T-helper 1 cell treated with Interleukin-12 subunit alpha and Interleukin-12 subunit beta and Interleukin-4 antibody, amounts not matched to agents 30 μg/mL and 1 μg/mL, for 36 hours (primary cell): ENCODE measurements at regions not wholly inside any gene's neighbourhood (a gene's known extent, or its start where the extent isn't known, plus 50 kb on each side); places are given as distances from the start of the nearest gene placed in this dataset.

ENCODE experiments used
- H3K27ac Mint-ChIP-seq: one replicate; pipeline ENCODE4 v1.8.0; 2021; ENCODE audit warnings: mild to moderate bottlenecking, mixed read lengths
- H3K27me3 Mint-ChIP-seq: one replicate; pipeline ENCODE4 v1.8.0; 2021; ENCODE audit warnings: low read depth, mixed read lengths
- H3K36me3 Mint-ChIP-seq: one replicate; pipeline ENCODE4 v1.8.0; 2021; ENCODE audit warnings: low read depth, mixed read lengths
- H3K4me1 Mint-ChIP-seq: one replicate; pipeline ENCODE4 v1.8.0; 2021; ENCODE audit warnings: low read depth, mixed read lengths
- H3K4me3 Mint-ChIP-seq: one replicate; pipeline ENCODE4 v1.8.0; 2021; ENCODE audit warnings: mild to moderate bottlenecking, moderate library complexity, mixed read lengths
- H3K9me3 Mint-ChIP-seq: one replicate; pipeline ENCODE4 v1.8.0; 2021; ENCODE audit warnings: mixed read lengths

- no peaks in the 10 kb centered on the region for H3K4me1 Mint-ChIP-seq
- no peaks in the 10 kb centered on the region for H3K27me3 Mint-ChIP-seq
- no peak overlapping the region for H3K27ac Mint-ChIP-seq
- H3K36me3 Mint-ChIP-seq: no peaks in the 10 kb centered on the region
- H3K4me3 Mint-ChIP-seq: no peak overlapping the region
- no peaks in the 10 kb centered on the region for H3K9me3 Mint-ChIP-seq
Observed at GRCh38 chr16:17705847-17706246, 235.1 kb upstream of the XYLT1 start.

- Mint-ChIP-seq H3K4me1 (no peaks in the 10 kb centered on the region), H3K27ac (no peak overlapping the region), H3K27me3 (no peaks in the 10 kb centered on the region), H3K4me3 (no peak overlapping the region), H3K9me3 (no peaks in the 10 kb centered on the region), H3K36me3 (no peaks in the 10 kb centered on the region)
Observed at GRCh38 chr16:17696616-17697015, 225.9 kb upstream of the XYLT1 start.

GRCh38 chr16:17692484-17692883, 221.7 kb upstream of the XYLT1 start:
- Mint-ChIP-seq H3K4me3 (no peak overlapping the region), H3K36me3 (no peaks in the 10 kb centered on the region), H3K4me1 (no peaks in the 10 kb centered on the region), H3K27ac (no peak overlapping the region), H3K27me3 (no peaks in the 10 kb centered on the region), H3K9me3 (no peaks in the 10 kb centered on the region)

GRCh38 chr16:17691899-17692176, 221.1 kb upstream of the XYLT1 start:
- Mint-ChIP-seq H3K36me3 (no peaks in the 10 kb centered on the region), H3K9me3 (no peaks in the 10 kb centered on the region), H3K27ac (no peak overlapping the region), H3K4me1 (no peaks in the 10 kb centered on the region), H3K27me3 (no peaks in the 10 kb centered on the region), H3K4me3 (no peak overlapping the region)

- H3K4me1 Mint-ChIP-seq: no peaks in the 10 kb centered on the region
- no peaks in the 10 kb centered on the region for H3K27me3 Mint-ChIP-seq
- H3K36me3 Mint-ChIP-seq: no peaks in the 10 kb centered on the region
- H3K9me3 Mint-ChIP-seq: no peaks in the 10 kb centered on the region
- no peak overlapping the region for H3K27ac Mint-ChIP-seq
- no peak overlapping the region for H3K4me3 Mint-ChIP-seq
Observed at GRCh38 chr16:17691106-17691898, 220.5 kb upstream of the XYLT1 start.

- no peaks in the 10 kb centered on the region for H3K4me1 Mint-ChIP-seq
- no peaks in the 10 kb centered on the region for H3K36me3 Mint-ChIP-seq
- no peak overlapping the region for H3K27ac Mint-ChIP-seq
- no peaks in the 10 kb centered on the region for H3K27me3 Mint-ChIP-seq
- H3K4me3 Mint-ChIP-seq: no peak overlapping the region
- H3K9me3 Mint-ChIP-seq: peaks cover 3% of the 10 kb centered on the region
Observed at GRCh38 chr16:17685447-17685846, 214.7 kb upstream of the XYLT1 start.

- Mint-ChIP-seq H3K4me3 (no peak overlapping the region), H3K36me3 (no peaks in the 10 kb centered on the region), H3K9me3 (peaks cover 9% of the 10 kb centered on the region), H3K4me1 (no peaks in the 10 kb centered on the region), H3K27me3 (no peaks in the 10 kb centered on the region), H3K27ac (no peak overlapping the region)
Observed at GRCh38 chr16:17683281-17683680, 212.5 kb upstream of the XYLT1 start.

- Mint-ChIP-seq H3K27me3 (no peaks in the 10 kb centered on the region), H3K27ac (no peak overlapping the region), H3K4me3 (no peak overlapping the region), H3K9me3 (peaks cover 9% of the 10 kb centered on the region), H3K36me3 (no peaks in the 10 kb centered on the region), H3K4me1 (no peaks in the 10 kb centered on the region)
Observed at GRCh38 chr16:17676171-17676570, 205.4 kb upstream of the XYLT1 start.

- H3K4me1 Mint-ChIP-seq: no peaks in the 10 kb centered on the region
- no peaks in the 10 kb centered on the region for H3K36me3 Mint-ChIP-seq
- no peak overlapping the region for H3K27ac Mint-ChIP-seq
- H3K27me3 Mint-ChIP-seq: no peaks in the 10 kb centered on the region
- H3K4me3 Mint-ChIP-seq: no peak overlapping the region
- no peaks in the 10 kb centered on the region for H3K9me3 Mint-ChIP-seq
Observed at GRCh38 chr16:17668386-17668785, 197.6 kb upstream of the XYLT1 start.

GRCh38 chr16:17666293-17666692, 195.5 kb upstream of the XYLT1 start:
- no peaks in the 10 kb centered on the region for H3K27me3 Mint-ChIP-seq
- H3K9me3 Mint-ChIP-seq: no peaks in the 10 kb centered on the region
- H3K27ac Mint-ChIP-seq: no peak overlapping the region
- no peak overlapping the region for H3K4me3 Mint-ChIP-seq
- H3K36me3 Mint-ChIP-seq: no peaks in the 10 kb centered on the region
- H3K4me1 Mint-ChIP-seq: no peaks in the 10 kb centered on the region

- Mint-ChIP-seq H3K9me3 (no peaks in the 10 kb centered on the region), H3K27me3 (no peaks in the 10 kb centered on the region), H3K4me1 (no peaks in the 10 kb centered on the region), H3K4me3 (no peak overlapping the region), H3K27ac (no peak overlapping the region), H3K36me3 (no peaks in the 10 kb centered on the region)
Observed at GRCh38 chr16:17658881-17659280, 188.1 kb upstream of the XYLT1 start.

- H3K4me1 Mint-ChIP-seq: no peaks in the 10 kb centered on the region
- H3K27ac Mint-ChIP-seq: no peak overlapping the region
- no peaks in the 10 kb centered on the region for H3K27me3 Mint-ChIP-seq
- no peak overlapping the region for H3K4me3 Mint-ChIP-seq
- H3K36me3 Mint-ChIP-seq: no peaks in the 10 kb centered on the region
- H3K9me3 Mint-ChIP-seq: no peaks in the 10 kb centered on the region
Observed at GRCh38 chr16:17657045-17657444, 186.3 kb upstream of the XYLT1 start.

GRCh38 chr16:17654571-17654970, 183.8 kb upstream of the XYLT1 start:
- Mint-ChIP-seq H3K27ac (no peak overlapping the region), H3K4me3 (no peak overlapping the region), H3K9me3 (no peaks in the 10 kb centered on the region), H3K36me3 (no peaks in the 10 kb centered on the region), H3K27me3 (no peaks in the 10 kb centered on the region), H3K4me1 (no peaks in the 10 kb centered on the region)

- Mint-ChIP-seq H3K4me3 (no peak overlapping the region), H3K9me3 (no peaks in the 10 kb centered on the region), H3K36me3 (no peaks in the 10 kb centered on the region), H3K4me1 (no peaks in the 10 kb centered on the region), H3K27ac (no peak overlapping the region), H3K27me3 (no peaks in the 10 kb centered on the region)
Observed at GRCh38 chr16:17654142-17654541, 183.4 kb upstream of the XYLT1 start.

GRCh38 chr16:17647879-17648872, 177.4 kb upstream of the XYLT1 start:
- Mint-ChIP-seq H3K36me3 (no peaks in the 10 kb centered on the region), H3K9me3 (peaks cover 3% of the 10 kb centered on the region), H3K27me3 (no peaks in the 10 kb centered on the region), H3K27ac (no peak overlapping the region), H3K4me1 (no peaks in the 10 kb centered on the region), H3K4me3 (no peak overlapping the region)
